Activated CD4-positive, CD25-positive, alpha-beta regulatory T cell treated with anti-CD3 and anti-CD28 coated beads, Interleukin-2, amount 50 U/mL, for 16 hours (primary cell): ENCODE measurements at regions not wholly inside any gene's neighbourhood (a gene's known extent, or its start where the extent isn't known, plus 50 kb on each side); places are given as distances from the start of the nearest gene placed in this dataset.
"Not testable (repeated sequence)": the region's sequence is repeated elsewhere in the genome, so short reads cannot be mapped to it uniquely, and the experiment has no call there.

ENCODE experiments used
- DNase-seq: peaks from one replicate; pipeline ENCODE4 v3.0.0-alpha.2; 2020; ENCODE audit warnings: low read depth, low spot score

DNA sequence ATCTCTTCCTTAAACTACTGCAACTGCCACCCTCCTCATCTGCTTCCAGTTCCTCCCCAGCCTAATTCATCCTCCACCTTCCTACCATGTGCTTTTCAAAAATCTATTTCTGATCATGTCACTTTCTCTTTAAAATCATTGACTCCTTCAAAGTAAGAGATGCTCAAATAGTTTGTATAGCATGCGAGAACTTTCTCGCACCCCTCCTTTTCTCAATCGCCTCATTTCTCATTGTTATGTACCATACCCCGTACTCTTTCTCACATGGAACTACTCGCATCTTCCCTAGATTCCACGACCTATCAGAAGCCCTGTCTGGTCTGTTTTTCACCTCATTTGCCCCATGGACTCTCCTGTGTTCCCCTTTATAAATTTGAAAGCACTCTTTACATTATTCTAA is 238.2 kb downstream of the NRIP1 start:
- no peak for DNase-seq

DNA sequence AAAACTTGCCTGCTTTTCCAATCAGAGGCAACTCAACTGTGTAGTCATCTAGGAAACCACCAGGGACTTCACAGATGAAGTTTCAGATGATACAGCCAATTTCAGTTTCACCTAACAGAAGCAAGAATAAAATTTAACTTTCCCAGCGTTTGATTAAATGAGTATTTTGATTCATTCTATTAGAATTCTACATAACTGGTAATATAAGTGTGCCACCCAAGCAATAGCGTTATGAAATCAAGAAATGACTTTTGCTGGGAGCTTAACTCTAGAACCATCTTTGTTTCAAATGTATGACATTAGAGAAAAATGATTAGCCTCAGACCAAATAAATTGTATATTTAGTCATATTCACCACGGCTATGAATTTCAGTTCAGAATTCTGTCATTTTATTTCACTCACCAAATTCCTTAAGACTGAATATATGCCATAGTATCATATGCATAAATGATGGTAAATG is 239.3 kb downstream of the NRIP1 start:
- no peak for DNase-seq

DNA sequence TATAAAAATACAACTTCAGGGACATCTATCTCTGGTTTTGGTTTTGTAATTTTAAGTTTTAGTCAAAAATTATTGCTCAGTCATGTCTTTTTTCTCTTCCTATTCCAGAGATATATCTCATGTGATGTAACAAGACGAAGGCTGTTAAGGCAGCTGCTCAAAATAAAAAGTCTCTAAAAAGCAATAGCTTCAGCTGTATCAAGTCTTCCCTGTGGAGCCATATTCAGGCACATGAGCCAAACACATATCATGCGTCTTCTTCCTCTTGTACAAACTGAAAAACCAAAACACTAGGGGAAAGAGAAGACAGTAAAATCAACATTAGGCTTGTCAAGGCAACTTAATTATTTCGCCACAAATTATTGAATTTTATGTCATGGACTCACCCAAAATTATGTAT is 240.7 kb downstream of the NRIP1 start:
- no peak for DNase-seq

DNA sequence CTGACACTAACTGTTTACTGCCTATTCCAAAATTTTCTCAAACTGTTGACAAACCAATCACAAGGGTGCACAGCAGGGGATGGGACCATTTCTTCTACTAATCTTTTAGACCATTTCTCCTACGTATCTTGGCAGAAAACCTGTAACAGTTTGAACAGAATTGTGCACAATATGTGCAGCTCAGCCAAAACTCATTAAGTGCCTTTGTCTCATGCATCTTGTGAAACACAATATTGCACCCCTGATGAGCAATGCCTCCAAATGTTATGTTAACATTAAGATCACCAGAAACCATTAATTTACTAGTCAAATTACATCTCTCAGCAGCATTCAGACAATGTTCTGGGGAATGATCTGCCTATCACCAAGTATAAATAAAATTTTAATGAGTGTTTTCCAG is 247.5 kb downstream of the NRIP1 start:
- DNase-seq: no peak

DNA sequence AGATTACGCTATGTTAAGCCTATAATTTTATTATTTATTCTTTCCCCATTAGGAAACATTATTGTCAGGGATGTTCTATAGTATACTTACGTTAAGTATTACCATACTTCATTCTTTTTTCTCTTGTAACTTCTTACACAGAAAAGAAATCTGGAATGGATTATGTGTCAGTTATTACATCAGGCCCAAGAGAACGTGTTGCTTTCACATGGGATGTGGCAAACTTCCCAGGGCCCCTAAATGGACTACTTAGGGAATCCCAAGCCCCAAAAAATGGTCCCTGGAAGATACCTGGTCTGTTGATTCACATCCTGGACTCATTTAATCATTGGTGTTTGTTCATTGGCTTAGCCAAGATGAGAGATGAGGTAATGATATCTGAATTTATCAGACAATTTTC is 249.8 kb downstream of the NRIP1 start:
- DNase-seq: no peak

DNA sequence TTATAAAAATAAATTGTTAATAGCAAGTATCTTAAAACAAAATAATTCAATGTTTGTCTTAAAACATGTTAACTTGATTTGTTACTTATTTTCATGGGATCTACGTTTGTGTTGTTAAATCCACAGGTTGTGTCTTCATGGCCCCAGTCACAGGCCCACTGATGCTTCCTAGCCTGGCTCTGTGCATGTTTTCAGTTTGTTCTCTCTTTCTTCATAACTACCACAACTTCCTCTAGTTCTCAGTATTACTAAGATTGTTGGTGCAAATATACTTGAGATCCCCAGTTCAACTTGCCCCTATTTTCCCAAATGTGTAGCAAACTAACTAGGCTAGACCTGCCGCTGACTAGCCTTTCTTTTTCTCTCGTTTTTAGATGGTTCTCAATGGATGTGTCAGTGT is 250.5 kb downstream of the NRIP1 start:
- no peak for DNase-seq

DNA sequence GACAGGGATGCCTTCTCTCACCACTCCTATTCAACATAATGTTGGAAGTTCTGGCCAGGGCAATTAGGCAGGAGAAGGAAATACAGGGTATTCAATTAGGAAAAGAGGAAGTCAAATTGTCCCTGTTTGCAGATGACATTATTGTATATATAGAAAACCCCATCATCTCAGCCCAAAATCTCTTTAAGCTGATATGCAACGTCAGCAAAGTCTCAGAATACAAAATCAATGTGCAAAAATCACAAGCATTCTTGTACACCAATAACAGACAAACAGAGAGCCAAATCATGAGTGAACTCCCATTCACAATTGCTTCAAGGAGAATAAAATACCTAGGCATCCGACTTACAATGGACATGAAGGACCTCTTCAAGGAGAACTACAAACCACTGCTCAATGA is 258.1 kb upstream of the SAMSN1 start:
- DNase-seq: not testable (repeated sequence)

DNA sequence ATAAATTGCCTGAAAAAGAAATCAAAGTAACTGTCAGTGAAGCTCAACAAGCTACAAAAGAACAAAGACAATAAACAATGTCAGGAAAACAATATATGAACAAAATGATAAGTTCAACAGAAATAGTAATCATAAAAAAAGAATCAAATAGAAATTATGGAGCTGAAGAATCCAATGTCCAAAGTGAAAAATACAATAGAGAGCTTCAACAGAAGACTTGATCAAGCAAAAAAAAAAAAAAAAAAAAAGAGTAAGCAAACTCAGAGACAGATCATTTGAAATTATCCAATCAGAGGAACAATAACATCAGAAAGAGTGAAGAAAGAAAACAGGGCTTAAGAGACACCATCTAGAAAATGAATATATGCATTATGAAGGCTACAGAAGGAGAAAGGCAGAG is 251.4 kb upstream of the SAMSN1 start:
- no peak for DNase-seq

DNA sequence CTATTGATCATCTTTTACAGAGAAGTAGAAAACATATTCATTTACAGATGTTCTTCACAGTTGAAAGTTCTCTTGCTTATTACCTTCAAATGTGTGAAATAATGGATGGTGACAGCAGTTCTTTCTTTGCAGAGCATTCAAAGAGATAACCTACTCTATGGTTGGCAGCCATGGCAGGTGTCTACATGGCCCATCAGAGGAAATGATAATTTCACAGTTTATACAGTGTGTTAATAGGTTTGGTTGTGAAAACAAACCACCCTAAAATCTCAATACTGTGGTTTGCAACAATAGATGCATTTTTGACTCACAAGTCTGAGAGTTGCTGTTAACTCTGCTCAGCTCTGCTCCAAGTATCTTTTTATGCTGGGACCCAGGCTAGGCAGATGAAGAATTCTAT is 241.2 kb upstream of the SAMSN1 start:
- no peak for DNase-seq

DNA sequence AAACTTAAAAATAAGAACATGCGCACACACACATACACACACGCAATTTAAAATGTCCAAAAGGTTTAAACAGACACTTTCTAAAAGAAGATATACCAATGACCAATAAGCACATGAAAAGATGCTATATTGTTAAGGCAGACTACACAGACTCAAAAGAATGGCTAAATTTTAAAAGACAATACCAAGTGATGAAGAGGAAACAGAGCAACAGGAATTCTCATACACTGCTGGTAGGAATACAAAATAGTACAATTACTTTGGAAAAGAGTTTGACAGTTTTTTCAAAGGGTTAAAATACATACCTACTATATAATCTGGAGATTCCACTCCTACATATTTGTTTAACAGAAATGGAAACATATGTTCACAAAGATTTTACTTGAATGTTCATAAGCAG is 239.6 kb upstream of the SAMSN1 start:
- DNase-seq: no peak

DNA sequence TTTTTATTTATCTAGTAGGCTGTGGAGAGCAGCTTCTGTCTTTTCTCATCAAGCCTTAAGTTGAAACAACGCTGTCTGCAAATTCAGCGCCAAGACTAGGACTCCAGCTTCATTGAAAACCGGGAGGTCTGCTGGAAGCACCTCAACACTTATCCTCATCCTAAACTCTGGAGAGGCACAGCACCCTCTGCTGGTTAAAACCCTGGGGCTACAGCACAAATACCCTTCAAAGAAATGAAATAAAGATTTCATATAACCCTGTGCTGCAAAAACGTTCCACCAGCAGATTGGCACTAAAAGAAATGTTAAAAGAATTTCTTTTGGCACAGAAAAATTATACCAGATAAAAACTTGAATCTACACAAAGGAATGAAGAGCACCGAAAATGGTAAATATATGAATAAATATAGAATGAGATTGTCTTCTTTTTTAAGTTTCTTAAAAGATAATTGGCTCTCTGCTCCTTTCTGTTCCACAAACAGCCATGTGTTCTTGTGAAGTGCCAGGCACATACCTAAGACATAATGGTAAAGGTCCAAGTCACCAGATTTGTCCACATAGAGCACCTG is 227.7 kb upstream of the SAMSN1 start:
- peak; percentile 16 for DNase-seq

DNA sequence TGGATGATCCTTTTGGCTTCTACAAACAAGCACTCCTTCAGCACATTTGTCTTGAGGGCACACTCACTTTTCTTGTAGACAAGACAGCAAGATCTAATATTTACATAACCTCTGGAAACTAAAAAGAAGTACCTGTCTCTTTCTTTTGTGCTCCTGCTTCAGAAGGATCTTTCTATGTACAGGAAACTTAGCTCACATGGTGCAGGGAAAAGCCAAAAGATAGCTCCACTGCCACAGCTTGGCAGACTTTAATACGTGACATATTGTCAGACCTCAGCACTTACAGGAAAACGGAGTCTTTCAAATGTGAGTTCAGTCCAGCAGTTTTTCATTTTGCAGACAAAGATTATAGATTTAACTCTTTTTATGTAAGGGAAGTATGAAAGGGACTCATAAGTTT is 225.5 kb upstream of the SAMSN1 start:
- DNase-seq: no peak

DNA sequence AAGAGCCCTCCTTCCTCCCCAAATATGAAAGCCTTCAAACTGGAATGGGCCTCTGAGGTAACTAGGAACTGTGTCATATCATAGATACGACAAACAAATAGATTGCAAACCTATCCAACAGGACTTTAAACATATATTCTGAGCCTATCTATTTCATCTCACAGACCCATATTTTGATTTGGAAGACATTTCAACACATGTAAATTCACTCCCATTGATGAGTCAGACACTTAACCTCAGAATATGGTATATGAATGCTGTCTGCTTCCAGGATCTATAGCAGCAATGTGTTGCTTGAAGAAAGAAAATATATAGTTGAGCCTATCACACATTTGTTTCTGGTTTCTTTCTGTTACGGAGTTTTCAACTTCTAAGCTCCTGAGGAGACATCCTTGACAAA is 221.9 kb upstream of the SAMSN1 start:
- DNase-seq: no peak

DNA sequence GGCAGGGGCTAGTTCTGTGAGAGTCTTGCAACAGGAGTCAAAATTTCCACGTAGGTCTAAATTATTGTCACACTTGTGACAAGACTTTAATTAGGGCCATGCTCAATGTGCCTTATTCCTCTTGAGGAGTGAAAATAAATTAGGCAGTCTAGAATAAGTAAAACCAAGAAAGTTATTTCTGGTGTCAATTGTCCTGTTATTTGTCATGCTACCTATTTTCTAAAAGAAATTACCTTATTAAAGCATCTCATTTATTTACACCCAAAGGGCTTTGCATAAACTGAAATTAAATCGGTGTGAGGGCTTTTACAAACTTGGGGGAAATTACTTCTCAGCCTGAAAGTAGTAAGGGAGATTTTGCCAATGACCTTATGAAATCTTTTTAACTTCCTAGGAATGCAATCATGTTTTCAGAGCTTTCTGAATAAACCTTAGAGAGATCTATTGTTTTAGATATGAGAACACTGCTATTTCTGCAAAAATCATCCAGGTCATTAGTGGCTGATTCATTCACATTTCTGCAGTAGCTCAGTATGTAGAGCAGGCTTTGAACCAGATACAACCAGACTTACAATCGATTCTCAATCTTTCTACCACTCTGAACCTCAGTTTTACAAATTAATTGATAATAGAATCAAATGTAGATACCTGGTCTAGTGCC is 221.2 kb upstream of the SAMSN1 start:
- no peak for DNase-seq

DNA sequence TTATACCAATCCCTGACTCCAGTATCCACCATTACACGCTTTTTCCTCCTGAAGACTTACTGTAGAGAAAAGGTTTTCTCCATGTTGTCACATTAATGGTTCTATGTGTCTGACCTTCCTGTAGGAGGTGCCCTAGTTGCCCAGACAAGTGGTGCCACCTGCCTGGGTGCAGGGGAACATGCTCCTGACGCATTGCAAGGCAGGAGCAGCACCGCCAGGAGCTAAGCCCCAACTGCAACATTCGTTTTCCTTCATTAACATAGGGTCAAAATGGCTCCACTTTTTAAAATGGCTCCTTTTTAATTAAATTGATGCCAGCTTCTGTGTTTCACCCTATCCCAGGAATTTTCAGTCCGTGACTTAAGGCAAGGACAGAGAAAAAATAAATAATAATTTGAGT is 220.1 kb upstream of the SAMSN1 start:
- no peak for DNase-seq

DNA sequence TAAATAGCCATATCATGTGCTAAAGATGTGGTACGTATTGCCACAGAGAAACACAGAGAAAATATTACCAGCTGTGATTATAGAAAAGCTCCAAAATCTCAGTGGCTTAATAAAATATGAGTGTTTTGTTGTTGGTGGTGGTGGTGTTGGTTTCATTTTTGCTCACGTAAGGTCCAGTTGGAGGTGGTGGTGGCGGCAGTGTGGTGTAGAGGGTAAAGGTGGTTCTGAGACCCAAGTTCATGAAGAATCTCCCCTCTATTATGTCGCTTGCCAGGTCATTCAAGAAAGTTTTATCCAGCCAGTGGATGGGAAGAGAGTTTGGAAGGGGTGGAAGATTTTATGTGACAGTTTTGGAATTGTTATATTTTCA is 217.6 kb upstream of the SAMSN1 start:
- no peak for DNase-seq

DNA sequence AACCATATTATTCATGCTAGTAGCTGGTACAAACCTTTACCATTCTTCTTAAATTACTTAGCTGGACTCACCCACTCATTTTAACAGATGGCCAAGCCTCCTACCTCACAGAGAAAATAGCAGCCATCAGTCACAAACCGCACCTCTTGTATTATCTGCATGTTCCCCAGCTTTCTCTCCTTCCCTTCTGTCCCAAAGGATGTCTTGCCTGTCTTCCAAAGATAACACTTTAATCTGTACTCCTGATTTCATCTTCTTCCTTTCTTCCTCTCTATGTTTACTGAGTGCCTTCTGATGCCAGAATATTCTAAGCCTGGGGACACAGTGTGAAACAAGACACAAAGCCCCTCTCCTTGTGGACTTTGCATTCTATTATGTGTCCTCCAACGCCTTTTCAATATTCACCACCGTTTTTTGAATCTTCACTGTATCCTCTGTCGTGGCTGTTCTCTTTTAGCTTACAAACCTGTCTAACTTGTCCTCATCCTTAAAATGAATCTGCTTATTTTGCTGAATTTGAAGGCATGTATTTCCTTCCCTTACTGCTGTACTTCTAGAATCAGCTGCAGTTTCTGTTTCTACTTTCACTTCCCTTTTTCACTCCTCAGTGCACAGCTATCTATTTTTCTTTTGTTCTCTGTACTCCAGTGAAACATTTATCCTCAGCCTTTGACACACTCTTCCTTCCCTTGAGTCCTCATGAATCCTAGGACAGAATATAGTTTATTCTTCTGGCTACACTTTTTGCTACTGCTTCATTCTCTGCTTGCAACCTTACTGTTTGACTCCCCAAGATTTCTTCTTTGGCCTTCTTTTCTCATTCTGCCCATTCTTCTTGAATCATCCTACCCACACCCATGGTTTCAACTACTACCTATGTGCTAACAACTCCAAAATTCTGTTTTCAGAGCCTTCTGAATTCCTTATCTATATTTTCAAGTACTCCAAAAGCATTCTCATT is 216.9 kb upstream of the SAMSN1 start:
- no peak for DNase-seq

DNA sequence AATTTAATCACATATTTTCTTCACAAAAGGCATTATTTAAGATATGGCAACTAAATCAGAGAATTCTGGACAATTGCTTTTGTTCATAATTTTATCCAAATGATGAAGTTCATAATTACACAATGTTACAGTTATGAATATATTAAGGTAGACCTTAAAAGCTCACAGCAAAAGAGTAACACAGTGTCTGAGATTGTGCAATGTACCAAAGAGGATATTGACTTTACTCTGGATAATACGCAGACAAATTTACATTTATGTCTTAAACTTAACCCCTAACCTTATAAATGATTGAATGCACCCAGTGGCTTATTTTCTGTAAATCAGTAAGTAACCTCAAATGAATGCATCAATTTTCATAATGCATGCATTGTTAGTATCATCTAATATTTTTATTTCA is 216.2 kb upstream of the SAMSN1 start:
- DNase-seq: no peak

DNA sequence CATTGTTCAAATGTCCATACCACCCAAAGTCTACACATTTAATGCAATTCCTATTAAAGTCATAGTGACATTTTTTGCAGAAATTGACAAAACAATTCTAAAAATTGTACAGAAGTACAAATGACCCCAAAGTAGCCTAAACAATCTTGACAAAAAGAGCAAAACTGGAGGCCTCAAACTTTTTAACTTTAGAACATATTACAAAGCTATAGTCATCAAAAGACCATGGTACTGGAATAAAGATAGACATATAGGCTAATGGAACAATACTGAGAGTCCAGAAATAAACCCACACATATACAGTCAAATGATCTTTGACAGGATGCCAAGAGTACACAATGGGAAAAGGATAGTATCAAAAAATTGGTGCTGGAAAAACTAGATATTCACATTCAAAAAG is 213.2 kb upstream of the SAMSN1 start:
- no peak for DNase-seq

DNA sequence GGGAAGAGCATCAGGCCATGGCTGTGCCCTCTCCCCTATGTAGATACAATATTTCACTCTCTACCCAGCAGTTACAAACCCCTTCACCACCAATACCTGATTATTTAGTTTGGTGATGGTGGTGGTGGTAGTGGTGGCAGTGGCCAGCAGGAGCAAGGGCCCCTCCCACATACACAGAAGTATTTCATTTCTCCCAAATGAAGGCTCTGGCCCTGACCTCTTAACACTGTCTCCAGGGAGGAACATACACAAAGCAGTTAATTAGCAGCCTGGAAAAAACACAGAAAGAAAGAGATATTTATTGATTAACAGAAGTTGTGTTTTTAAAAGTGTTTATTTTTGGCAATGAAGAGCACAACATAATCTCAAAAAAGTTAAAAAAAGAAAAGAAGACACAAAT is 212.7 kb upstream of the SAMSN1 start:
- no peak for DNase-seq

DNA sequence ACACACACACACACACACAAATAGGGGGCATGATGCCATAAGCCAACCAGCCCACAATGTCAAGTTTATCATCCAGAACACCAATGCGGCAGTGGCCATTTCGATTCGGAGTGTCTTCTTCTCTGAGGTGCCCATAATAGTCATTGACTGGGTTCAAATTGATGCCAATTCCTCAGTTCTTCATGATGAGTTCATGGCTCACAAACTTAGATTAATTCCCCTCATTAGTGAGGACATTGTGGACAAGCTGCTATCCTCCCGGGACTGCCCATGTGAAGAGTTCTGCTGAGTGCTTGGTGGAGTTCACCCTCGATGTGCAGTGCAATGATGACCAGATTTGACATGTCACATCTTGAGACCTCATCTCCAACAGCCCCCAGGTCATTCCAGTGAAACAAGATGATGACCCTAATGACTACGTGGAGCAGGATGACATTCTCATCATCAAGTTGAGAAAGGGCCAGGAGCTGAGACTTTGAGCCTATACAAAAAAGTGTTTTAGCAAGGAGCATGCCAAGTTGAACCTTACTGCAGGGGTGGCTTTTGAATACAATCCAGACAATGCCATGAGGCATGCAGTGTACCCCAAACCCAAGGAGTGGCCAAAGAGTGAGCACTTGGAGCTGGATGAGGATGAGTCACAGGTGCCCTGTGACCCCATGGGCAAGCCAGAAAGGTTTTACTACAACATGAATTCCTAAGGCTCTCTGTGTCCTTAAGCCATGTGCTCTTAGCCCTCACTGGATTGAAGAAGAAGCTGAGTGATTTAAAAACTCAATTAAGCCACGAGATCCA is 211.6 kb upstream of the SAMSN1 start:
- no peak for DNase-seq

DNA sequence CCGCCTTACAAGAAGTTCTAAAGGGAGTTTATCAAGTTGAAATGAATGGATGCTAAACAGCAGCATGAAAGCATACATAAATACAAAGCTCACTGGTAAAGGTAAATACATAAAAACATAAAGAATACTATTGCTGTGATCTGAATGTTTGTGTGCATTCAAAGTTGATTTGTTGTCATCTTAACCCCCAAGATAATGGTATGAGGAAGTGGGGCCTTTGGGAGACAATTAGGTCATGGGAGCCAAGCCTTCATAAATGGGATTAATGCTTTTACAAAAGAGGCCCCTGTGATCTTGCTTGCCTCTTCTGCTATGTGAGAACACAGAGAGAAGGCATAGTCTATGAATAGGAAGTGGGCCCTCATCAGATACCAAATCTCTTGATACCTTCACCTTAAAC is 209.0 kb upstream of the SAMSN1 start:
- DNase-seq: no peak
